ENCODE measurements at regions not wholly inside any gene's neighbourhood (a gene's known extent, or its start where the extent isn't known, plus 50 kb on each side); places are given as distances from the start of the nearest gene placed in this dataset.

- DNase-seq, result no peak
Observed at GRCh38 chr16:73329358-73330286, 281.7 kb upstream of the ZFHX3 start.

- DNase-seq, result no peak
Observed at GRCh38 chr16:73326770-73327470, 279.0 kb upstream of the ZFHX3 start.

- no peak for DNase-seq
Observed at GRCh38 chr16:73326221-73326620, 278.3 kb upstream of the ZFHX3 start.

- no peak for DNase-seq
Observed at GRCh38 chr16:73323880-73324279, 276.0 kb upstream of the ZFHX3 start.

- no peak for DNase-seq
Observed at GRCh38 chr16:73322856-73323255, 274.9 kb upstream of the ZFHX3 start.

GRCh38 chr16:73321853-73322252, 273.9 kb upstream of the ZFHX3 start:
- DNase-seq, result no peak

GRCh38 chr16:73319737-73320136, 271.8 kb upstream of the ZFHX3 start:
- no peak for DNase-seq

- no peak for DNase-seq
Observed at GRCh38 chr16:73319261-73319660, 271.3 kb upstream of the ZFHX3 start.

- DNase-seq, result no peak
Observed at GRCh38 chr16:73317321-73317857, 269.5 kb upstream of the ZFHX3 start.

GRCh38 chr16:73315645-73316044, 267.7 kb upstream of the ZFHX3 start:
- no peak for DNase-seq

GRCh38 chr16:73313950-73314349, 266.0 kb upstream of the ZFHX3 start:
- DNase-seq, result no peak

GRCh38 chr16:73311857-73312723, 264.2 kb upstream of the ZFHX3 start:
- no peak for DNase-seq

- DNase-seq, result no peak
Observed at GRCh38 chr16:73308771-73309170, 260.8 kb upstream of the ZFHX3 start.

- DNase-seq, result no peak
Observed at GRCh38 chr16:73306901-73307413, 259.0 kb upstream of the ZFHX3 start.

- DNase-seq, result no peak
Observed at GRCh38 chr16:73304008-73304774, 256.3 kb upstream of the ZFHX3 start.

GRCh38 chr16:73302942-73303341, 255.0 kb upstream of the ZFHX3 start:
- DNase-seq, result no peak

- DNase-seq, result no peak
Observed at GRCh38 chr16:73301984-73302383, 254.1 kb upstream of the ZFHX3 start.

GRCh38 chr16:73299346-73299745, 251.4 kb upstream of the ZFHX3 start:
- no peak for DNase-seq

- DNase-seq, result no peak
Observed at GRCh38 chr16:73298562-73298961, 250.6 kb upstream of the ZFHX3 start.

GRCh38 chr16:73290258-73290657, 242.3 kb upstream of the ZFHX3 start:
- no peak for DNase-seq

- DNase-seq, result no peak
Observed at GRCh38 chr16:73289232-73289631, 241.3 kb upstream of the ZFHX3 start.

GRCh38 chr16:73288520-73288919, 240.6 kb upstream of the ZFHX3 start:
- no peak for DNase-seq
